IMR-90 (cell line): ENCODE measurements at regions not wholly inside any gene's neighbourhood (a gene's known extent, or its start where the extent isn't known, plus 50 kb on each side); places are given as distances from the start of the nearest gene placed in this dataset.

ENCODE experiments used
- ATAC-seq: fragments of 200-7000 bp; cut with Tn5 transposase; 2 replicates; pipeline ENCODE4 v1.9.1; 2020; ENCODE audit warnings: low read depth, mild to moderate bottlenecking, moderate library complexity
- BruUV-seq: library from RNA; stranded (reverse); fragments of 400-500 nt; replicated peaks from 2 replicates; lab custom pipeline; 2021; lab: Mats Ljungman, UMichigan
- CTCF ChIA-PET: fragments of 300-600 bp; formaldehyde crosslinking; extraction: SDS; loops from one replicate; lab custom pipeline; 2021; ENCODE audit warnings: antibody characterized with exemption; lab: Yijun Ruan, JAX
- POLR2A ChIA-PET: fragments of 300-600 bp; sonication (Branson Sonifier 250); formaldehyde crosslinking; loops from one replicate; lab custom pipeline; 2022; ENCODE audit warnings: antibody characterized with exemption; ENCODE audit not compliant: unreplicated experiment; lab: Charles Lee
- DNase-seq: peaks from one replicate; pipeline ENCODE4 v3.0.0; 2013
- H2AFZ ChIP-seq: replicated peaks from 2 replicates; pipeline ENCODE3; 2013; ENCODE audit warnings: low read length, mild to moderate bottlenecking; ENCODE audit not compliant: poor library complexity
- H2AK5ac ChIP-seq: 2 replicates; pipeline ENCODE4 v1.6.1; 2013; ENCODE audit warnings: low read depth, low read length, inconsistent platforms
- H2AK9ac ChIP-seq: replicated peaks from 2 replicates; pipeline ENCODE3; 2013; ENCODE audit warnings: mild to moderate bottlenecking, low read depth, low read length, moderate library complexity; ENCODE audit not compliant: poor library complexity
- H2BK120ac ChIP-seq: 2 replicates; pipeline ENCODE4 v1.6.1; 2013; ENCODE audit warnings: low read depth, low read length, inconsistent platforms
- H2BK15ac ChIP-seq: 3 replicates; pipeline ENCODE4 v1.6.1; 2013; ENCODE audit warnings: low read depth, low read length, inconsistent platforms
- H2BK20ac ChIP-seq: 2 replicates; pipeline ENCODE4 v1.6.1; 2013; ENCODE audit warnings: low read depth, mild to moderate bottlenecking, inconsistent platforms, low read length, moderate library complexity
- H2BK5ac ChIP-seq: 2 replicates; pipeline ENCODE4 v1.6.1; 2013; ENCODE audit warnings: mild to moderate bottlenecking, low read depth, low read length, inconsistent platforms; ENCODE audit not compliant: poor library complexity, severe bottlenecking
- H3K14ac ChIP-seq: replicated peaks from 2 replicates; pipeline ENCODE4 v1.6.1; 2013; ENCODE audit warnings: low read depth, low read length, inconsistent platforms
- H3K18ac ChIP-seq: 2 replicates; pipeline ENCODE4 v1.6.1; 2013; ENCODE audit warnings: low read depth, low read length, control low read depth
- H3K23ac ChIP-seq: 2 replicates; pipeline ENCODE4 v1.6.1; 2013; ENCODE audit warnings: low read depth, low read length, inconsistent platforms
- H3K27ac ChIP-seq: 2 replicates; pipeline ENCODE4 v1.5.1; 2013; ENCODE audit warnings: mild to moderate bottlenecking, control low read depth, low read length; ENCODE audit not compliant: insufficient read depth
- H3K27me3 ChIP-seq: 2 replicates; pipeline ENCODE4 v1.6.1; 2013; ENCODE audit warnings: low read length; ENCODE audit not compliant: control insufficient read depth, insufficient read depth
- H3K36me3 ChIP-seq: 2 replicates; pipeline ENCODE4 v1.6.1; 2013; ENCODE audit warnings: low read length, mixed read lengths; ENCODE audit not compliant: control insufficient read depth, insufficient read depth
- H3K4ac ChIP-seq: 2 replicates; pipeline ENCODE4 v1.6.1; 2013; ENCODE audit warnings: low read depth, low read length, inconsistent platforms
- H3K4me1 ChIP-seq: 2 replicates; pipeline ENCODE4 v1.6.1; 2013; ENCODE audit warnings: low read length, mixed read lengths; ENCODE audit not compliant: control insufficient read depth, insufficient read depth
- H3K4me2 ChIP-seq: 2 replicates; pipeline ENCODE4 v1.6.1; 2013; ENCODE audit warnings: low read depth, mild to moderate bottlenecking, control low read depth, low read length, moderate library complexity
- H3K4me3 ChIP-seq: 2 replicates; pipeline ENCODE4 v1.5.1; 2013; ENCODE audit warnings: low read depth, mild to moderate bottlenecking, control low read depth, low read length, moderate library complexity; ENCODE audit not compliant: insufficient read depth
- H3K56ac ChIP-seq: 2 replicates; pipeline ENCODE4 v1.6.1; 2013; ENCODE audit warnings: low read length, inconsistent platforms; ENCODE audit not compliant: insufficient read depth; ENCODE audit errors: extremely low read depth
- H3K79me1 ChIP-seq, 2 experiments: 2 replicates each; pipeline ENCODE4 v1.6.1; 2013; ENCODE audit warnings: low read length in 2 of 2, inconsistent platforms in 1 of 2, low read depth in 1 of 2
- H3K9ac ChIP-seq: 2 replicates; pipeline ENCODE4 v1.6.1; 2013; ENCODE audit warnings: low read depth, low read length, control low read depth
- H3K9me1 ChIP-seq: 2 replicates; pipeline ENCODE4 v1.6.1; 2013; ENCODE audit warnings: low read length, inconsistent platforms; ENCODE audit not compliant: insufficient read depth
- H3K9me3 ChIP-seq: 2 replicates; pipeline ENCODE4 v1.6.1; 2013; ENCODE audit warnings: low read length; ENCODE audit not compliant: control insufficient read depth, insufficient read depth
- H4K20me1 ChIP-seq: 2 replicates; pipeline ENCODE4 v1.6.1; 2013; ENCODE audit warnings: low read length, inconsistent platforms; ENCODE audit not compliant: insufficient read depth
- H4K5ac ChIP-seq: 2 replicates; pipeline ENCODE4 v1.6.1; 2013; ENCODE audit warnings: mild to moderate bottlenecking, low read depth, low read length, control low read depth
- H4K8ac ChIP-seq, 2 experiments: 2 replicates each; pipeline ENCODE4 v1.6.1; 2013; ENCODE audit warnings: low read depth in 2 of 2, low read length in 2 of 2, control low read depth in 1 of 2, inconsistent platforms in 1 of 2
- H4K91ac ChIP-seq: 2 replicates; pipeline ENCODE4 v1.6.1; 2013; ENCODE audit warnings: low read depth, low read length, inconsistent platforms; ENCODE audit not compliant: insufficient read depth
- BHLHE40 ChIP-seq: fragments of 150-350 bp; IDR thresholded peaks from 2 replicates; pipeline ENCODE4 v1.6.1; 2016; ENCODE audit warnings: mild to moderate bottlenecking, low read depth, low read length
- CEBPB ChIP-seq: IDR thresholded peaks from 2 replicates; pipeline ENCODE4 v1.6.1; 2012; ENCODE audit warnings: low read depth, low read length, improper control_type of control experiment
- CHD1 ChIP-seq: IDR thresholded peaks from 2 replicates; pipeline ENCODE4 v1.6.1; 2012; ENCODE audit warnings: low read depth, low read length, improper control_type of control experiment
- CTCF ChIP-seq: conservative IDR thresholded peaks from 2 replicates; pipeline ENCODE4 v1.5.1; 2012; ENCODE audit warnings: mild to moderate bottlenecking, low read depth, low read length, improper control_type of control experiment
- ELK1 ChIP-seq: fragments of 150-350 bp; IDR thresholded peaks from 2 replicates; pipeline ENCODE4 v1.6.1; 2016; ENCODE audit warnings: low read depth, mild to moderate bottlenecking, low read length, moderate library complexity, borderline replicate concordance
- FOS ChIP-seq: fragments of 150-350 bp; IDR thresholded peaks from 2 replicates; pipeline ENCODE4 v1.6.1; 2016; ENCODE audit warnings: low read depth, low read length
- MAFK ChIP-seq: IDR thresholded peaks from 2 replicates; pipeline ENCODE4 v1.6.1; 2012; ENCODE audit warnings: low read depth, low read length, improper control_type of control experiment
- MAZ ChIP-seq: IDR thresholded peaks from 2 replicates; pipeline ENCODE4 v1.6.1; 2012; ENCODE audit warnings: low read depth, mild to moderate bottlenecking, low read length, improper control_type of control experiment, moderate library complexity, borderline replicate concordance
- MXI1 ChIP-seq: IDR thresholded peaks from 2 replicates; pipeline ENCODE4 v1.6.1; 2012; ENCODE audit warnings: low read depth, mild to moderate bottlenecking, low read length, moderate library complexity, borderline replicate concordance
- NFE2L2 ChIP-seq: fragments of 150-350 bp; IDR thresholded peaks from 2 replicates; pipeline ENCODE4 v1.6.1; 2016; ENCODE audit warnings: low read depth, mild to moderate bottlenecking, low read length
- POLR2A ChIP-seq: IDR thresholded peaks from 2 replicates; pipeline ENCODE4 v1.6.1; 2012; ENCODE audit warnings: mild to moderate bottlenecking, low read depth, low read length
- RAD21 ChIP-seq: IDR thresholded peaks from 2 replicates; pipeline ENCODE4 v1.6.1; 2012; ENCODE audit warnings: low read length, improper control_type of control experiment
- RCOR1 ChIP-seq: IDR thresholded peaks from 2 replicates; pipeline ENCODE4 v1.6.1; 2012; ENCODE audit warnings: mild to moderate bottlenecking, low read length, improper control_type of control experiment; ENCODE audit not compliant: insufficient replicate concordance
- RFX5 ChIP-seq: IDR thresholded peaks from 2 replicates; pipeline ENCODE4 v1.8.0; 2012; ENCODE audit warnings: low read depth, mild to moderate bottlenecking, low read length, moderate library complexity
- SMC3 ChIP-seq: fragments of 150-350 bp; IDR thresholded peaks from 2 replicates; pipeline ENCODE4 v1.6.1; 2016; ENCODE audit warnings: low read depth, mild to moderate bottlenecking, antibody characterized with exemption, low read length, moderate library complexity
- USF2 ChIP-seq: fragments of 150-350 bp; IDR thresholded peaks from 2 replicates; pipeline ENCODE4 v1.6.1; 2017; ENCODE audit warnings: mild to moderate bottlenecking, antibody characterized with exemption, low read length, low read depth
- WGBS, 2 experiments: methylation state at CpG; one replicate each; pipeline versions ENCODE4 v1.1.5 to v1.1.7; 2013; ENCODE audit warnings: missing lambda C conversion rate in 2 of 2; ENCODE audit not compliant: insufficient read length in 1 of 2; ENCODE audit errors: extremely low coverage in 2 of 2; 5-methylcytosine and 5-hydroxymethylcytosine counted together
- dilution Hi-C: fragments of 300-500 bp; cut with HindIII; formaldehyde crosslinking; loops from one replicate; pipeline ENCODE4 v1.14.3; 2018; ENCODE audit warnings: low sequenced_read_pairs; ENCODE audit not compliant: unreplicated experiment
- in situ Hi-C: fragments of 300-500 bp; cut with MboI; formaldehyde crosslinking; loops from 3 replicates; pipeline ENCODE4 v1.14.3; 2019; ENCODE audit warnings: low sequenced_read_pairs, inconsistent platforms, mixed read lengths
- intact Hi-C: fragments of 100-400 bp; cut with micrococcal nuclease; formaldehyde crosslinking; loops from 2 replicates; pipeline ENCODE4 v1.10.0; 2022

GRCh38 chr20:24364482-24364881, 104.9 kb upstream of the SYNDIG1 start:
- H3K4ac ChIP-seq, result no peak overlapping the region
- no peak overlapping the region for H3K23ac ChIP-seq
- H3K9me3 ChIP-seq, result no peaks in the 10 kb centered on the region
- H2AK5ac ChIP-seq, result no peak overlapping the region
- H3K27ac ChIP-seq, result no peak overlapping the region
- no peak overlapping the region for H4K91ac ChIP-seq
- H3K9me1 ChIP-seq, result no peaks in the 10 kb centered on the region
- POLR2A ChIA-PET, result no interaction called here
- H2BK5ac ChIP-seq, result no peak overlapping the region
- H4K8ac ChIP-seq, result no peak overlapping the region
- no peak overlapping the region for H4K5ac ChIP-seq
- no peak overlapping the region for H3K4me3 ChIP-seq
- no peaks in the 10 kb centered on the region for H3K36me3 ChIP-seq
- BruUV-seq, result no TSS peak
- no peak overlapping the region for H3K9ac ChIP-seq
- no peaks in the 10 kb centered on the region for H4K20me1 ChIP-seq
- dilution Hi-C loops (no loop called here), intact Hi-C loops (no loop called here), in situ Hi-C loops (no loop called here)
- no peak overlapping the region for H2AK9ac ChIP-seq
- CTCF ChIA-PET, result no interaction called here
- no peak overlapping the region for H3K56ac ChIP-seq
- H2AFZ ChIP-seq, result no peak overlapping the region
- no peaks in the 10 kb centered on the region for H3K4me1 ChIP-seq
- no peak overlapping the region for H2BK120ac ChIP-seq
- no peak for DNase-seq
- no peaks in the 10 kb centered on the region for H3K79me1 ChIP-seq
- no peak for ATAC-seq
- no peak overlapping the region for H3K4me2 ChIP-seq
- no CpG with 5 or more reads among the region's 4 CpGs for WGBS, 2 experiments
- H2BK20ac ChIP-seq, result no peak overlapping the region
- no peaks in the 10 kb centered on the region for H3K27me3 ChIP-seq
- TF ChIP-seq RFX5 (no peak), ELK1 (no peak), SMC3 (no peak), MXI1 (no peak), BHLHE40 (no peak), MAFK (no peak), CTCF (no peak), CEBPB (no peak), POLR2A (no peak), MAZ (no peak), USF2 (no peak), FOS (no peak), RAD21 (no peak), CHD1 (no peak), NFE2L2 (no peak), RCOR1 (no peak)
- H2BK15ac ChIP-seq, result no peak overlapping the region
- H3K14ac ChIP-seq, result no peak overlapping the region
- no peak overlapping the region for H3K18ac ChIP-seq
